ENCODE measurements at regions not wholly inside any gene's neighbourhood (a gene's known extent, or its start where the extent isn't known, plus 50 kb on each side); places are given as distances from the start of the nearest gene placed in this dataset.

- no CpG with 5 or more reads among the region's 4 CpGs for WGBS (ENCODE audit: extremely low coverage, insufficient coverage, insufficient read length)
- peak overlapping the region; percentile 79 for H2BK5ac ChIP-seq (ENCODE audit: low read depth, low read length, poor library complexity)
Measured at GRCh38 chr21:15291621-15292266, 226.9 kb upstream of the NRIP1 start.

GRCh38 chr21:15293240-15293639 is 228.4 kb upstream of the NRIP1 start:
- no peak overlapping the region for H3K4me2 ChIP-seq (ENCODE audit: low read length)

More at GRCh38 chr21:15291621-15292266, 226.9 kb upstream of the NRIP1 start:
- Histone ChIP-seq H3K36me3 (ENCODE audit: control insufficient read depth in 1 of 2, insufficient read depth in 2 of 2, low read length in 2 of 2) (no peaks in the 10 kb centered on the region), H3K9me3 (ENCODE audit: insufficient read depth, low read depth, low read length) (no peaks in the 10 kb centered on the region), H3K79me2 (ENCODE audit: control insufficient read depth, insufficient read depth, low read length, poor library complexity) (peaks cover 3% of the 10 kb centered on the region), H3K23ac (ENCODE audit: low read length) (no peak overlapping the region), H4K91ac (ENCODE audit: low read depth, low read length) (peak overlapping the region; percentile 85), H3K79me1 (ENCODE audit: low read length) (peaks cover 14% of the 10 kb centered on the region), H2AFZ (ENCODE audit: insufficient read depth, low read length, poor library complexity) (no peak overlapping the region), H4K8ac (ENCODE audit: low read depth, low read length) (peak overlapping the region; percentile 32), H3K9ac (ENCODE audit: low read length) (no peak overlapping the region), H3K27ac (ENCODE audit: low read depth, low read length) (peak overlapping the region; percentile 92), H2AK5ac (ENCODE audit: low read length) (peak overlapping the region; percentile 64), H2BK120ac (ENCODE audit: insufficient read depth, low read length, poor library complexity) (peak overlapping the region; percentile 81), H3K27me3 (ENCODE audit: insufficient read depth, low read length) (no peaks in the 10 kb centered on the region), H3K18ac (ENCODE audit: low read length) (peak overlapping the region; percentile 76), H3K4me3 (ENCODE audit: low read depth, low read length) (no peak overlapping the region), H3K4me2 (ENCODE audit: low read length) (peak overlapping the region; percentile 1), H4K12ac (ENCODE audit: low read depth, low read length) (no peak overlapping the region), H3K14ac (ENCODE audit: low read length) (peak overlapping the region; percentile 42), H3K4me1 (ENCODE audit: control insufficient read depth in 1 of 2, insufficient read depth in 2 of 2, low read length in 2 of 2) (peaks cover 7 to 12% of the 10 kb centered on the region in 2 experiments), H2BK12ac (ENCODE audit: low read length) (peak overlapping the region; percentile 67), H3K4ac (ENCODE audit: low read depth, low read length) (peak overlapping the region; percentile 2)
- DNase-seq: peak; percentile 92 to 96

GRCh38 chr21:15295875-15296274 is 231.1 kb upstream of the NRIP1 start:
- Histone ChIP-seq H4K12ac (ENCODE audit: low read depth, low read length) (no peak overlapping the region), H3K36me3 (ENCODE audit: control insufficient read depth in 1 of 2, insufficient read depth in 2 of 2, low read length in 2 of 2) (peaks cover 0 to under 1% of the 10 kb centered on the region in 2 experiments), H3K4me2 (ENCODE audit: low read length) (no peak overlapping the region), H2AFZ (ENCODE audit: insufficient read depth, low read length, poor library complexity) (no peak overlapping the region), H3K18ac (ENCODE audit: low read length) (no peak overlapping the region), H3K79me2 (ENCODE audit: control insufficient read depth, insufficient read depth, low read length, poor library complexity) (no peaks in the 10 kb centered on the region), H3K79me1 (ENCODE audit: low read length) (peaks cover 6% of the 10 kb centered on the region), H2BK12ac (ENCODE audit: low read length) (no peak overlapping the region), H3K4ac (ENCODE audit: low read depth, low read length) (no peak overlapping the region), H3K4me3 (ENCODE audit: low read depth, low read length) (no peak overlapping the region), H3K14ac (ENCODE audit: low read length) (no peak overlapping the region), H3K9me3 (ENCODE audit: insufficient read depth, low read depth, low read length) (peaks cover 2% of the 10 kb centered on the region), H4K91ac (ENCODE audit: low read depth, low read length) (no peak overlapping the region), H3K4me1 (ENCODE audit: control insufficient read depth in 1 of 2, insufficient read depth in 2 of 2, low read length in 2 of 2) (peaks cover 4 to 5% of the 10 kb centered on the region in 2 experiments), H2BK120ac (ENCODE audit: insufficient read depth, low read length, poor library complexity) (no peak overlapping the region), H3K27ac (ENCODE audit: low read depth, low read length) (no peak overlapping the region), H3K9ac (ENCODE audit: low read length) (no peak overlapping the region), H3K23ac (ENCODE audit: low read length) (no peak overlapping the region), H2AK5ac (ENCODE audit: low read length) (no peak overlapping the region), H3K27me3 (ENCODE audit: insufficient read depth, low read length) (no peaks in the 10 kb centered on the region), H4K8ac (ENCODE audit: low read depth, low read length) (no peak overlapping the region), H2BK5ac (ENCODE audit: low read depth, low read length, poor library complexity) (no peak overlapping the region)
- DNase-seq: no peak
- WGBS (ENCODE audit: extremely low coverage, insufficient coverage, insufficient read length): no CpG with 5 or more reads among the region's 2 CpGs

More at GRCh38 chr21:15293240-15293639, 228.4 kb upstream of the NRIP1 start:
- Histone ChIP-seq H2BK120ac (ENCODE audit: insufficient read depth, low read length, poor library complexity) (no peak overlapping the region), H4K8ac (ENCODE audit: low read depth, low read length) (no peak overlapping the region), H4K12ac (ENCODE audit: low read depth, low read length) (no peak overlapping the region), H2AFZ (ENCODE audit: insufficient read depth, low read length, poor library complexity) (no peak overlapping the region), H3K36me3 (ENCODE audit: control insufficient read depth in 1 of 2, insufficient read depth in 2 of 2, low read length in 2 of 2) (no peaks in the 10 kb centered on the region), H2AK5ac (ENCODE audit: low read length) (no peak overlapping the region), H3K27ac (ENCODE audit: low read depth, low read length) (peak overlapping the region; percentile 92), H3K4me1 (ENCODE audit: control insufficient read depth in 1 of 2, insufficient read depth in 2 of 2, low read length in 2 of 2) (peaks cover 7 to 12% of the 10 kb centered on the region in 2 experiments), H3K27me3 (ENCODE audit: insufficient read depth, low read length) (no peaks in the 10 kb centered on the region), H3K18ac (ENCODE audit: low read length) (no peak overlapping the region), H3K9me3 (ENCODE audit: insufficient read depth, low read depth, low read length) (no peaks in the 10 kb centered on the region), H3K4ac (ENCODE audit: low read depth, low read length) (no peak overlapping the region), H2BK12ac (ENCODE audit: low read length) (no peak overlapping the region), H3K79me2 (ENCODE audit: control insufficient read depth, insufficient read depth, low read length, poor library complexity) (peaks cover 3% of the 10 kb centered on the region), H3K14ac (ENCODE audit: low read length) (no peak overlapping the region), H3K79me1 (ENCODE audit: low read length) (peaks cover 14% of the 10 kb centered on the region), H2BK5ac (ENCODE audit: low read depth, low read length, poor library complexity) (no peak overlapping the region), H3K23ac (ENCODE audit: low read length) (no peak overlapping the region), H4K91ac (ENCODE audit: low read depth, low read length) (no peak overlapping the region), H3K4me3 (ENCODE audit: low read depth, low read length) (no peak overlapping the region), H3K9ac (ENCODE audit: low read length) (no peak overlapping the region)
- DNase-seq: peak; percentile 61 to 96

- Histone ChIP-seq H3K27me3 (ENCODE audit: insufficient read depth, low read length) (no peaks in the 10 kb centered on the region), H2AFZ (ENCODE audit: insufficient read depth, low read length, poor library complexity) (no peak overlapping the region), H3K79me2 (ENCODE audit: control insufficient read depth, insufficient read depth, low read length, poor library complexity) (no peaks in the 10 kb centered on the region), H3K23ac (ENCODE audit: low read length) (no peak overlapping the region), H3K4ac (ENCODE audit: low read depth, low read length) (no peak overlapping the region), H2BK12ac (ENCODE audit: low read length) (no peak overlapping the region), H3K79me1 (ENCODE audit: low read length) (no peaks in the 10 kb centered on the region), H4K91ac (ENCODE audit: low read depth, low read length) (no peak overlapping the region), H3K4me2 (ENCODE audit: low read length) (no peak overlapping the region), H3K9me3 (ENCODE audit: insufficient read depth, low read depth, low read length) (peaks cover 5% of the 10 kb centered on the region), H3K14ac (ENCODE audit: low read length) (no peak overlapping the region), H2BK120ac (ENCODE audit: insufficient read depth, low read length, poor library complexity) (no peak overlapping the region), H3K36me3 (ENCODE audit: control insufficient read depth in 1 of 2, insufficient read depth in 2 of 2, low read length in 2 of 2) (peaks cover 0 to 3% of the 10 kb centered on the region in 2 experiments), H3K18ac (ENCODE audit: low read length) (no peak overlapping the region), H4K12ac (ENCODE audit: low read depth, low read length) (no peak overlapping the region), H3K27ac (ENCODE audit: low read depth, low read length) (no peak overlapping the region), H3K9ac (ENCODE audit: low read length) (no peak overlapping the region), H2BK5ac (ENCODE audit: low read depth, low read length, poor library complexity) (no peak overlapping the region), H2AK5ac (ENCODE audit: low read length) (no peak overlapping the region), H3K4me1 (ENCODE audit: control insufficient read depth in 1 of 2, insufficient read depth in 2 of 2, low read length in 2 of 2) (peaks cover 0 to 2% of the 10 kb centered on the region in 2 experiments), H4K8ac (ENCODE audit: low read depth, low read length) (no peak overlapping the region), H3K4me3 (ENCODE audit: low read depth, low read length) (no peak overlapping the region)
- no peak for DNase-seq
Measured at GRCh38 chr21:15297824-15298223, 233.0 kb upstream of the NRIP1 start.

Measured in trophoblast cell (in vitro differentiated cells and primary cell).